NCI-H1417 (cell line): ENCODE measurements at regions not wholly inside any gene's neighbourhood (a gene's known extent, or its start where the extent isn't known, plus 50 kb on each side); places are given as distances from the start of the nearest gene placed in this dataset.

Experiments
- DNase-seq, 3 experiments: peaks; one replicate each; lab custom pipeline; 2025; lab: John Stamatoyannopoulos, UW

- no peak for DNase-seq
Measured at GRCh38 chr1:5750186-5751162, 241.8 kb downstream of the NPHP4 start.

- DNase-seq = no peak
Measured at GRCh38 chr1:5748286-5749225, 243.7 kb downstream of the NPHP4 start.

GRCh38 chr1:5747426-5748285 lies 244.6 kb downstream of the NPHP4 start:
- peak in 2 of 3 experiments; percentile 34 to 49 for DNase-seq

- DNase-seq = peak in 2 of 3 experiments; percentile 52 to 67
Measured at GRCh38 chr1:5746611-5747425, 245.4 kb downstream of the NPHP4 start.

GRCh38 chr1:5745800-5746610 lies 246.2 kb downstream of the NPHP4 start:
- peak; percentile 54 to 76 (median 61) for DNase-seq

GRCh38 chr1:5744911-5745799 lies 247.1 kb downstream of the NPHP4 start:
- peak in 2 of 3 experiments; percentile 61 to 85 for DNase-seq

GRCh38 chr1:5744341-5744740 lies 247.9 kb downstream of the NPHP4 start:
- DNase-seq = no peak

- DNase-seq = no peak
Measured at GRCh38 chr1:5743435-5744095, 248.7 kb downstream of the NPHP4 start.

GRCh38 chr1:5742801-5743200 lies 249.4 kb downstream of the NPHP4 start:
- DNase-seq = no peak

GRCh38 chr1:5742032-5742431 lies 250.2 kb downstream of the NPHP4 start:
- no peak for DNase-seq

- DNase-seq = no peak
Measured at GRCh38 chr1:5740865-5741860, 251.1 kb downstream of the NPHP4 start.

- no peak for DNase-seq
Measured at GRCh38 chr1:5740450-5740849, 251.8 kb downstream of the NPHP4 start.

- no peak for DNase-seq
Measured at GRCh38 chr1:5739561-5740078, 252.6 kb downstream of the NPHP4 start.

- no peak for DNase-seq
Measured at GRCh38 chr1:5738911-5739462, 253.2 kb downstream of the NPHP4 start.

GRCh38 chr1:5737081-5737480 lies 255.1 kb downstream of the NPHP4 start:
- no peak for DNase-seq

GRCh38 chr1:5734996-5735395 lies 257.2 kb downstream of the NPHP4 start:
- DNase-seq = no peak
